A549 (cell line): ENCODE measurements at regions not wholly inside any gene's neighbourhood (a gene's known extent, or its start where the extent isn't known, plus 50 kb on each side); places are given as distances from the start of the nearest gene placed in this dataset.

Source experiments
- ATAC-seq, 2 experiments: fragments of 200-7000 bp in 1 of 2; fragments of >200 bp in 1 of 2; cut with Nextera tagmentation in 1 of 2; cut with Tn5 transposase in 1 of 2; 3 replicates each; pipeline versions ENCODE4 v1.8.0 to v1.9.1; 2018 to 2020; ENCODE audit warnings: mild to moderate bottlenecking in 1 of 2, moderate library complexity in 1 of 2
- CTCF ChIA-PET: fragments of 300-600 bp; sonication (Branson Sonifier 250); formaldehyde crosslinking; extraction: SDS; loops from one replicate; lab custom pipeline; 2021; ENCODE audit warnings: antibody characterized with exemption, inconsistent platforms; lab: Yijun Ruan, JAX
- POLR2A ChIA-PET: fragments of 350-600 bp; formaldehyde crosslinking; extraction: SDS; loops from one replicate; lab custom pipeline; 2021; ENCODE audit warnings: antibody characterized with exemption, inconsistent platforms; lab: Yijun Ruan, JAX
- DNase-seq, 2 experiments: peaks; one replicate each; pipeline versions ENCODE4 v3.0.0 to v3.0.0-alpha.2; 2011 to 2016; ENCODE audit warnings: low read depth in 1 of 2, low spot score in 1 of 2
- FAIRE-seq: peaks from 2 replicates; lab custom pipeline; 2011; peaks lifted over from hg19 to GRCh38; lab: Jason Lieb, UNC
- H3K27ac ChIP-seq, 2 experiments: fragments of >200 bp; sonication (Bioruptor Twin); formaldehyde crosslinking; 3 replicates each; pipeline ENCODE4 v1.5.1; 2016 to 2017
- H3K4me1 ChIP-seq: fragments of >200 bp; sonication (Bioruptor Twin); formaldehyde crosslinking; 3 replicates; pipeline ENCODE4 v1.6.1; 2016
- H3K4me2 ChIP-seq: fragments of >200 bp; sonication (Bioruptor Twin); formaldehyde crosslinking; 3 replicates; pipeline ENCODE4 v1.6.1; 2016
- H3K4me3 ChIP-seq: fragments of >200 bp; sonication (Bioruptor Twin); formaldehyde crosslinking; 3 replicates; pipeline ENCODE4 v1.5.1; 2016
- H3K9me3 ChIP-seq: fragments of >200 bp; sonication (Bioruptor Twin); formaldehyde crosslinking; 3 replicates; pipeline ENCODE4 v1.6.1; 2016
- ATOH8 ChIP-seq: fragments of 250-450 bp; sonication (Bioruptor Pico); IDR thresholded peaks from 2 replicates; pipeline ENCODE4 v1.5.0; 2020; ENCODE audit warnings: low read depth, mild to moderate bottlenecking, moderate library complexity
- CBX2 ChIP-seq: fragments of 200-600 bp; sonication (generic); IDR thresholded peaks from 2 replicates; pipeline ENCODE4 v1.6.1; 2016; ENCODE audit warnings: low read depth, mild to moderate bottlenecking, borderline replicate concordance
- EHF ChIP-seq: fragments of 250-450 bp; sonication (Bioruptor Pico); IDR thresholded peaks from 2 replicates; pipeline ENCODE4 v1.5.0; 2020; ENCODE audit warnings: mild to moderate bottlenecking
- EP300 ChIP-seq, 2 experiments: fragments of >200 bp; sonication (Bioruptor Twin); formaldehyde crosslinking; IDR thresholded peaks; 2 replicates in 1 of 2; 3 replicates in 1 of 2; pipeline ENCODE4 v1.6.1; 2016 to 2017
- FOSL2 ChIP-seq, 2 experiments: fragments of 450-650 bp in 1 of 2; fragments of >200 bp in 1 of 2; sonication (Bioruptor Twin) in 1 of 2; formaldehyde crosslinking; IDR thresholded peaks; 2 replicates each; pipeline versions ENCODE4 v1.5.0 to v1.6.1; 2016 to 2020; ENCODE audit warnings: mild to moderate bottlenecking in 1 of 2, moderate library complexity in 1 of 2
- FOXS1 ChIP-seq: fragments of 250-450 bp; sonication (Bioruptor Pico); IDR thresholded peaks from 2 replicates; pipeline ENCODE4 v1.5.0; 2020; ENCODE audit warnings: mild to moderate bottlenecking, moderate library complexity
- HDAC2 ChIP-seq: fragments of 200-600 bp; sonication (generic); IDR thresholded peaks from 2 replicates; pipeline ENCODE4 v1.6.1; 2016
- HEYL ChIP-seq: fragments of 250-450 bp; sonication (Bioruptor Pico); IDR thresholded peaks from 2 replicates; pipeline ENCODE4 v1.8.0; 2021; ENCODE audit warnings: mild to moderate bottlenecking, moderate library complexity
- HOXA7 ChIP-seq: fragments of 250-450 bp; sonication (Bioruptor Pico); IDR thresholded peaks from 2 replicates; pipeline ENCODE4 v1.5.0; 2020; ENCODE audit warnings: mild to moderate bottlenecking, moderate library complexity
- JUN ChIP-seq, 2 experiments: fragments of >200 bp; sonication (Bioruptor Twin); formaldehyde crosslinking; IDR thresholded peaks; 2 replicates in 1 of 2; 3 replicates in 1 of 2; pipeline ENCODE4 v1.6.1; 2016 to 2017
- KDM5A ChIP-seq: fragments of 200-600 bp; sonication (generic); IDR thresholded peaks from 2 replicates; pipeline ENCODE4 v1.6.1; 2016; ENCODE audit warnings: antibody characterized with exemption, mild to moderate bottlenecking
- MYC ChIP-seq: IDR thresholded peaks from 2 replicates; pipeline ENCODE4 v1.6.1; 2012; ENCODE audit warnings: mild to moderate bottlenecking, inconsistent platforms, low read length, improper control_type of control experiment, borderline replicate concordance
- POLR2A ChIP-seq: IDR thresholded peaks from 2 replicates; pipeline ENCODE4 v1.6.1; 2012; ENCODE audit warnings: mild to moderate bottlenecking, low read length
- RAD21 ChIP-seq, 2 experiments: fragments of >200 bp in 1 of 2; sonication (Bioruptor Twin) in 1 of 2; formaldehyde crosslinking in 1 of 2; IDR thresholded peaks in 1 of 2; conservative IDR thresholded peaks in 1 of 2; 2 replicates in 1 of 2; 3 replicates in 1 of 2; pipeline ENCODE4 v1.6.1; 2012 to 2018; ENCODE audit warnings: inconsistent platforms in 1 of 2
- SMC3 ChIP-seq: fragments of >200 bp; sonication (Bioruptor Twin); formaldehyde crosslinking; IDR thresholded peaks from 3 replicates; pipeline ENCODE4 v1.6.1; 2018; ENCODE audit warnings: inconsistent platforms
- TP53 ChIP-seq: fragments of 250-450 bp; sonication (Bioruptor Pico); IDR thresholded peaks from 2 replicates; pipeline ENCODE4 v1.5.0; 2021; ENCODE audit warnings: mild to moderate bottlenecking, moderate library complexity
- WGBS: methylation state at CpG from one replicate; pipeline ENCODE4 v1.1.6; 2017; ENCODE audit errors: missing lambda C conversion rate; 5-methylcytosine and 5-hydroxymethylcytosine counted together
- TF ChIP-seq, protein P1 (sequence below): IDR thresholded peaks from 2 replicates; pipeline ENCODE4 v1.6.1; 2012
- TF ChIP-seq, protein P2 (sequence below): IDR thresholded peaks from 2 replicates; pipeline ENCODE4 v1.6.1; 2012
- TF ChIP-seq, protein P3 (sequence below): fragments of >200 bp; sonication (Bioruptor Twin); formaldehyde crosslinking; IDR thresholded peaks from 3 replicates; pipeline ENCODE4 v1.5.1; 2016

- ChIA-PET POLR2A (no interaction called here), CTCF (interaction anchor here (1.0 to 6.1 kb wide), 12 partner anchors 9 to 700 kb away, joined by 3 to 51 read pairs (median 5); partner anchors contain the start of gene C4orf36)
- H3K27ac ChIP-seq: peak overlapping the region; percentile 53 to 75; a peak in 5 of 6 replicates
- peak overlapping the region; percentile 67 for H3K4me2 ChIP-seq
- ATAC-seq (peak; percentile 45 to 53; a peak in 2 of 6 replicates), FAIRE-seq (no peak), DNase-seq (no peak)
- H3K9me3 ChIP-seq: no peaks in the 10 kb centered on the region
- peaks cover 23% of the 10 kb centered on the region for H3K4me1 ChIP-seq
- H3K4me3 ChIP-seq: no peak overlapping the region
- TF ChIP-seq CBX2 (no peak), HEYL (CRISPR knock-in tag) (no peak), POLR2A (no peak), JUN (IDR thresholded peaks at IDR 0.05) (no peak), EHF (CRISPR knock-in tag) (no peak), MYC (no peak), FOSL2 (IDR thresholded peaks at IDR 0.05) (no peak), FOSL2 (CRISPR knock-in tag; IDR thresholded peaks at IDR 0.05) (no peak), HDAC2 (no peak), KDM5A (no peak), TP53 (CRISPR knock-in tag) (no peak), HOXA7 (CRISPR knock-in tag) (no peak)
- TF ChIP-seq, protein P1, sequence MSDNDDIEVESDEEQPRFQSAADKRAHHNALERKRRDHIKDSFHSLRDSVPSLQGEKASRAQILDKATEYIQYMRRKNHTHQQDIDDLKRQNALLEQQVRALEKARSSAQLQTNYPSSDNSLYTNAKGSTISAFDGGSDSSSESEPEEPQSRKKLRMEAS: no peak
- TF ChIP-seq, protein P2, sequence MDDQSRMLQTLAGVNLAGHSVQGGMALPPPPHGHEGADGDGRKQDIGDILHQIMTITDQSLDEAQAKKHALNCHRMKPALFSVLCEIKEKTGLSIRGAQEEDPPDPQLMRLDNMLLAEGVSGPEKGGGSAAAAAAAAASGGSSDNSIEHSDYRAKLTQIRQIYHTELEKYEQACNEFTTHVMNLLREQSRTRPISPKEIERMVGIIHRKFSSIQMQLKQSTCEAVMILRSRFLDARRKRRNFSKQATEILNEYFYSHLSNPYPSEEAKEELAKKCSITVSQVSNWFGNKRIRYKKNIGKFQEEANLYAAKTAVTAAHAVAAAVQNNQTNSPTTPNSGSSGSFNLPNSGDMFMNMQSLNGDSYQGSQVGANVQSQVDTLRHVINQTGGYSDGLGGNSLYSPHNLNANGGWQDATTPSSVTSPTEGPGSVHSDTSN: no peak
- TF ChIP-seq, protein P3, sequence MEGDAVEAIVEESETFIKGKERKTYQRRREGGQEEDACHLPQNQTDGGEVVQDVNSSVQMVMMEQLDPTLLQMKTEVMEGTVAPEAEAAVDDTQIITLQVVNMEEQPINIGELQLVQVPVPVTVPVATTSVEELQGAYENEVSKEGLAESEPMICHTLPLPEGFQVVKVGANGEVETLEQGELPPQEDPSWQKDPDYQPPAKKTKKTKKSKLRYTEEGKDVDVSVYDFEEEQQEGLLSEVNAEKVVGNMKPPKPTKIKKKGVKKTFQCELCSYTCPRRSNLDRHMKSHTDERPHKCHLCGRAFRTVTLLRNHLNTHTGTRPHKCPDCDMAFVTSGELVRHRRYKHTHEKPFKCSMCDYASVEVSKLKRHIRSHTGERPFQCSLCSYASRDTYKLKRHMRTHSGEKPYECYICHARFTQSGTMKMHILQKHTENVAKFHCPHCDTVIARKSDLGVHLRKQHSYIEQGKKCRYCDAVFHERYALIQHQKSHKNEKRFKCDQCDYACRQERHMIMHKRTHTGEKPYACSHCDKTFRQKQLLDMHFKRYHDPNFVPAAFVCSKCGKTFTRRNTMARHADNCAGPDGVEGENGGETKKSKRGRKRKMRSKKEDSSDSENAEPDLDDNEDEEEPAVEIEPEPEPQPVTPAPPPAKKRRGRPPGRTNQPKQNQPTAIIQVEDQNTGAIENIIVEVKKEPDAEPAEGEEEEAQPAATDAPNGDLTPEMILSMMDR: no peak
- WGBS: 13% methylated on average over 2 of the region's 2 CpGs
Observed at GRCh38 chr4:86497131-86497530, 97.0 kb upstream of the PTPN13 start.

DNA sequence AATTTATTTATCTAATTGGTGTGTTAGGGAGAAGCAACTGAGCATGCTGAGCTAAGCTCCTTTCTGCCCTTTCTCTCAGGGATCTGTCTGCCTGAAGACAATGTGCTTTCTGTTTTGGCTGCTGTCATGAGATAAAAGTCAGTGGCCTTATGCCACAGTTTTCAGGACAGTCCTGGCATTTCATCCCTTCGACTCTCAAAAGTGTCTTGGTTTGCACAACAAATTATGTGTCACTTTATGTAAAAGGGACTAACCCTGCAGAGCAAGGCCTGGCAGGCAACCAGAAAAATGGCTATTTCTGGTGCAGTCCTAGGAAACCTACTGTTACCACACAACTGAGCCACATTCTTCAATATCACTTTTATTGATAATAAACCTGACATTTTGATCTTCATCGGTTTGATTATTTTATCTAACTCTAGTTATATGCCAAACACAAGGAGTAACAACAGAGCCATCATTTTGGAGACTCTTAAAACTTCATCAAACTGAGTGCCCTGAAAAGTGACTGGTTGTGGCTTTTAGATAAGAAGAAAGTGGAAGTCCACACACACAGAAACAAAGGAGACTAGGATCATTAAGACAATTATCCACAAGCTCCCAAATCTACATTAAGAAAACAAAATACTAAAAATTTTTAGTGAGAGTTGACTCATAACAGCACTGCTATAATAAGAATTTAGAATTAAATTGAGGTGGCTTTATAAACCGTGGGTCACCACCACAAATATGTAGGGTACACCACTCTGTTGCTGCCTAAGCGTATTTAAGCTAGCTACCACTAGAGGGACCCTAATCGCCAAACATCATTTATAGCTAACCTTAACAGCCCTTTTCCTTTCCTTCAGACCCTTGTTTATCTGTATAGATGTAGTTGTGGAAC is 95.9 kb upstream of the PTPN13 start:
- peak overlapping the region; percentile 49 for H3K4me2 ChIP-seq
- ChIA-PET POLR2A (interaction anchor here (1.2 to 1.6 kb wide), 2 partner anchors 96 to 393 kb away, joined by 3 to 9 read pairs; partner anchors contain the start of gene PTPN13), CTCF (interaction anchor here (0.5 to 6.1 kb wide), 27 partner anchors 8 to 1191 kb away, joined by 3 to 51 read pairs (median 4); partner anchors contain the start of genes C4orf36 and PTPN13)
- DNase-seq (peak; percentile 16 to 39), ATAC-seq (peak; percentile 85 to 95), FAIRE-seq (no peak)
- no peaks in the 10 kb centered on the region for H3K9me3 ChIP-seq
- WGBS: 16% methylated on average over 5 of the region's 5 CpGs
- peak overlapping the region in 1 of 2 experiments; percentile 75; a peak in 3 of 6 replicates for H3K27ac ChIP-seq
- H3K4me3 ChIP-seq: no peak overlapping the region
- TF ChIP-seq FOSL2 (IDR thresholded peaks at IDR 0.05): no peak
- TF ChIP-seq FOSL2 (CRISPR knock-in tag; IDR thresholded peaks at IDR 0.05): no peak
- no peak for TF ChIP-seq FOXS1 (CRISPR knock-in tag)
- no peak for TF ChIP-seq EP300 (IDR thresholded peaks at IDR 0.05)
- TF ChIP-seq, protein P3: peak; percentile 65
- peak; percentile 73 to 77 for TF ChIP-seq RAD21 (conservative IDR thresholded peaks at IDR 0.05 in 1 of 2, IDR thresholded peaks at IDR 0.05 in 1 of 2)
- TF ChIP-seq TP53 (CRISPR knock-in tag): no peak
- peak; percentile 66 for TF ChIP-seq SMC3
- TF ChIP-seq, protein P2: no peak
- TF ChIP-seq ATOH8: no peak
- TF ChIP-seq EHF (CRISPR knock-in tag): no peak
- no peak for TF ChIP-seq MYC
- H3K4me1 ChIP-seq: peaks cover 23% of the 10 kb centered on the region
